ENCODE measurements at regions not wholly inside any gene's neighbourhood (a gene's known extent, or its start where the extent isn't known, plus 50 kb on each side); places are given as distances from the start of the nearest gene placed in this dataset.
"Not testable (repeated sequence)": the region's sequence is repeated elsewhere in the genome, so short reads cannot be mapped to it uniquely, and the experiment has no call there.

DNA sequence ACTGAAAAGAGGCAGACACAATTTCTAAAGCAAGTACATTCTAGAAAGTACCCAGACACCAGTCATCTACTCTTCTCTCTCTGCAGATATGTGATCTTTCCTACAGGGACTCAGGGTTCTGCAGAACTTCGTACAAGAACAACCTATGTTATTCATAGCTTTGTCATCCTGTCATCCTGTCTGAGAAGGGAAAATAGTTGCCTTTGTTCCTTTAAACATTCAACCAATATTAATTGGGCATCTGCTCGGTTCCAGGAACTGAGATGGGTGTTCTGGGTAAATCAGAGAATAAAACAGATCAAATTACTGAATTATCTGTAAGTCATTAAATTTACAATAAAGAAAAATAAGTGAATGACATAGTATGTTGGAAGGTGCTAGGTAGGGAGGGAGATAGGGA lies 504.9 kb downstream of the MATN1 start:
- DNase-seq (ENCODE audit: low read depth), result no peak
- POLR2A ChIA-PET, result no interaction called here
- no peak for TF ChIP-seq CTCF (IDR thresholded peaks at IDR 0.05; ENCODE audit: insufficient read depth, low read depth, low read length)
- Histone ChIP-seq H3K4me3 (ENCODE audit: low read depth, low read length) (no peak overlapping the region), H3K27me3 (ENCODE audit: control insufficient read depth, insufficient read depth, low read length) (no peaks in the 10 kb centered on the region), H3K36me3 (ENCODE audit: control insufficient read depth, insufficient read depth, low read length) (no peaks in the 10 kb centered on the region)
- CTCF ChIA-PET, result interaction anchor here (1.0 kb wide), 1 partner anchor 14 kb away, joined by 3 read pairs; no protein-coding TSS in a partner anchor

GRCh38 chr1:30216602-30217001 lies 506.8 kb downstream of the MATN1 start:
- ChIA-PET CTCF (no interaction called here), POLR2A (no interaction called here)
- Histone ChIP-seq H3K4me3 (ENCODE audit: low read depth, low read length) (no peak overlapping the region), H3K36me3 (ENCODE audit: control insufficient read depth, insufficient read depth, low read length) (no peaks in the 10 kb centered on the region), H3K27me3 (ENCODE audit: control insufficient read depth, insufficient read depth, low read length) (no peaks in the 10 kb centered on the region)
- TF ChIP-seq CTCF (IDR thresholded peaks at IDR 0.05; ENCODE audit: insufficient read depth, low read depth, low read length), result no peak
- DNase-seq (ENCODE audit: low read depth), result no peak

DNA sequence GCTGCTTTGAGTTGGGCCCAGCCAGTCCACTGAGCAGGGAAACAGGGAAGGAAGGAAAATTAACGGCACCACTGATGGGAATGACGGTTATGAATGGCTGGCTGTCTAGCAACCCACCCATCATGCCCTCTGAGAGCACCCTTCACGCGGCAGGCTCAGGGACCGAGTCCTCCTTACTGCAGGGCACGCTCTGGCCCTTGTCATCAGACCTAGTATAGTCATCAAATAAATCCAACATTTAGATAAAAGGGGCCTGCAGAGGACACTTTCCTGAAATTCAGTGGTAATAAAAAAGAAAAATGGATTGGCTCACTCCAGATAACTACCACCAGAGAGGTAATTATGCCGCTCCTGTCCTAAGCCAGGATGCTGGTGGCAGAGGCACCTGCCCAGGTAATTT lies 509.4 kb downstream of the MATN1 start:
- H3K36me3 ChIP-seq (ENCODE audit: control insufficient read depth, insufficient read depth, low read length), result no peaks in the 10 kb centered on the region
- no peak overlapping the region for H3K4me3 ChIP-seq (ENCODE audit: low read depth, low read length)
- ChIA-PET CTCF (no interaction called here), POLR2A (no interaction called here)
- no peaks in the 10 kb centered on the region for H3K27me3 ChIP-seq (ENCODE audit: control insufficient read depth, insufficient read depth, low read length)
- no peak for DNase-seq (ENCODE audit: low read depth)
- no peak for TF ChIP-seq CTCF (IDR thresholded peaks at IDR 0.05; ENCODE audit: insufficient read depth, low read depth, low read length)

GRCh38 chr1:30207962-30208361 lies 515.4 kb downstream of the MATN1 start:
- H3K4me3 ChIP-seq (ENCODE audit: low read depth, low read length); CTCF ChIA-PET; DNase-seq (ENCODE audit: low read depth); H3K36me3 ChIP-seq (ENCODE audit: control insufficient read depth, insufficient read depth, low read length); H3K27me3 ChIP-seq (ENCODE audit: control insufficient read depth, insufficient read depth, low read length); POLR2A ChIA-PET: not testable (repeated sequence)

GRCh38 chr1:30206631-30207030 lies 516.8 kb downstream of the MATN1 start:
- H3K4me3 ChIP-seq (ENCODE audit: low read depth, low read length); H3K36me3 ChIP-seq (ENCODE audit: control insufficient read depth, insufficient read depth, low read length); DNase-seq (ENCODE audit: low read depth); POLR2A ChIA-PET; H3K27me3 ChIP-seq (ENCODE audit: control insufficient read depth, insufficient read depth, low read length); CTCF ChIA-PET: not testable (repeated sequence)

GRCh38 chr1:30204916-30205315 lies 518.5 kb downstream of the MATN1 start:
- DNase-seq (ENCODE audit: low read depth); H3K27me3 ChIP-seq (ENCODE audit: control insufficient read depth, insufficient read depth, low read length); POLR2A ChIA-PET; H3K4me3 ChIP-seq (ENCODE audit: low read depth, low read length); H3K36me3 ChIP-seq (ENCODE audit: control insufficient read depth, insufficient read depth, low read length); CTCF ChIA-PET: not testable (repeated sequence)

- CTCF ChIA-PET, result no interaction called here
- no peak for DNase-seq (ENCODE audit: low read depth)
- TF ChIP-seq CTCF (IDR thresholded peaks at IDR 0.05; ENCODE audit: insufficient read depth, low read depth, low read length), result no peak
- Histone ChIP-seq H3K27me3 (ENCODE audit: control insufficient read depth, insufficient read depth, low read length) (no peaks in the 10 kb centered on the region), H3K36me3 (ENCODE audit: control insufficient read depth, insufficient read depth, low read length) (no peaks in the 10 kb centered on the region), H3K4me3 (ENCODE audit: low read depth, low read length) (no peak overlapping the region)
- POLR2A ChIA-PET, result no interaction called here
Observed at GRCh38 chr1:30201015-30201414, 522.4 kb downstream of the MATN1 start.

All from BJ (cell line).